H1 (cell line): ENCODE measurements at regions not wholly inside any gene's neighbourhood (a gene's known extent, or its start where the extent isn't known, plus 50 kb on each side); places are given as distances from the start of the nearest gene placed in this dataset.

Experiments used
- CTCF ChIA-PET: fragments of 300-600 bp; sonication (Branson Sonifier 250); formaldehyde crosslinking; loops from one replicate; lab custom pipeline; 2021; ENCODE audit not compliant: partially characterized antibody; lab: Charles Lee
- POLR2A ChIA-PET: fragments of 300-600 bp; sonication (Branson Sonifier 250); formaldehyde crosslinking; loops from one replicate; lab custom pipeline; 2021; ENCODE audit warnings: inconsistent platforms; ENCODE audit not compliant: partially characterized antibody; lab: Charles Lee
- DNase-seq, 2 experiments: peaks; one replicate each; pipeline versions ENCODE4 v3.0.0 to v3.0.0-alpha.2; 2010 to 2022; ENCODE audit warnings: low spot score in 2 of 2, low read depth in 1 of 2, mixed read lengths in 1 of 2
- FAIRE-seq: peaks from 2 replicates; lab custom pipeline; 2011; peaks lifted over from hg19 to GRCh38; lab: Jason Lieb, UNC
- H2AFZ ChIP-seq: 2 replicates; pipeline ENCODE4 v1.8.1; 2012; ENCODE audit warnings: low read length, inconsistent platforms
- H2AK5ac ChIP-seq: 2 replicates; pipeline ENCODE4 v1.6.1; 2013; ENCODE audit warnings: low read depth, low read length
- H2BK120ac ChIP-seq: replicated peaks from 2 replicates; pipeline ENCODE3; 2013; ENCODE audit warnings: low read depth, low read length, inconsistent platforms
- H2BK12ac ChIP-seq: 2 replicates; pipeline ENCODE4 v1.6.1; 2013; ENCODE audit warnings: low read depth, low read length
- H2BK15ac ChIP-seq: 2 replicates; pipeline ENCODE4 v1.6.1; 2013; ENCODE audit warnings: low read length
- H2BK20ac ChIP-seq: 2 replicates; pipeline ENCODE4 v1.6.1; 2013; ENCODE audit warnings: low read length
- H2BK5ac ChIP-seq: 2 replicates; pipeline ENCODE4 v1.6.1; 2013; ENCODE audit warnings: low read depth, low read length
- H3K14ac ChIP-seq: 2 replicates; pipeline ENCODE4 v1.6.1; 2013; ENCODE audit warnings: inconsistent platforms; ENCODE audit not compliant: insufficient read length
- H3K18ac ChIP-seq: 2 replicates; pipeline ENCODE4 v1.6.1; 2013; ENCODE audit warnings: low read length; ENCODE audit errors: extremely low read depth
- H3K23ac ChIP-seq: 2 replicates; pipeline ENCODE4 v1.6.1; 2013; ENCODE audit warnings: inconsistent platforms; ENCODE audit not compliant: insufficient read length
- H3K23me2 ChIP-seq: 2 replicates; pipeline ENCODE4 v1.6.1; 2013; ENCODE audit warnings: low read depth, low read length
- H3K27ac ChIP-seq: 2 replicates; pipeline ENCODE4 v1.6.1; 2011; ENCODE audit warnings: low read depth, low read length, inconsistent platforms
- H3K27me3 ChIP-seq, 4 experiments: replicated peaks in 1 of 4; 1 replicate in 1 of 4; 2 replicates in 3 of 4; pipeline versions ENCODE4 v1.6.1 to v1.8.1; 2011 to 2013; ENCODE audit warnings: low read length in 3 of 4, mild to moderate bottlenecking in 3 of 4, inconsistent platforms in 2 of 4, mixed read lengths in 2 of 4, moderate library complexity in 1 of 4; ENCODE audit not compliant: control insufficient read depth in 3 of 4, insufficient read depth in 3 of 4; ENCODE audit errors: extremely low read depth in 1 of 4
- H3K36me3 ChIP-seq, 4 experiments: 2 replicates each; pipeline versions ENCODE4 v1.6.1 to v1.8.1; 2011 to 2013; ENCODE audit warnings: mild to moderate bottlenecking in 4 of 4, low read length in 3 of 4, moderate library complexity in 2 of 4, control low read depth in 1 of 4, inconsistent platforms in 1 of 4; ENCODE audit not compliant: insufficient read depth in 4 of 4, control insufficient read depth in 2 of 4
- H3K4ac ChIP-seq: replicated peaks from 2 replicates; pipeline ENCODE3; 2013; ENCODE audit warnings: low read length, low read depth, mixed read lengths, inconsistent platforms; ENCODE audit not compliant: insufficient read length
- H3K4me1 ChIP-seq, 4 experiments: replicated peaks in 1 of 4; 1 replicate in 1 of 4; 2 replicates in 3 of 4; pipeline versions ENCODE4 v1.6.1 to v1.8.1; 2011 to 2013; ENCODE audit warnings: low read length in 3 of 4, inconsistent platforms in 2 of 4, mixed read lengths in 1 of 4; ENCODE audit not compliant: insufficient read depth in 4 of 4, control insufficient read depth in 3 of 4
- H3K4me2 ChIP-seq, 2 experiments: 2 replicates each; pipeline versions ENCODE4 v1.6.1 to v1.8.1; 2011 to 2013; ENCODE audit warnings: low read depth in 2 of 2, low read length in 2 of 2, control low read depth in 1 of 2, inconsistent platforms in 1 of 2, mild to moderate bottlenecking in 1 of 2; ENCODE audit not compliant: insufficient read depth in 1 of 2
- H3K4me3 ChIP-seq, 4 experiments: fragments of 200-600, 300-600 bp in 1 of 4; sonication (generic), shearing (Covaris generic), sonication (Bioruptor Twin) in 1 of 4; 2 replicates each; pipeline versions ENCODE4 v1.5.1 to v1.8.1; 2011 to 2016; ENCODE audit warnings: low read length in 4 of 4, low read depth in 3 of 4, control low read depth in 2 of 4, inconsistent platforms in 2 of 4, mild to moderate bottlenecking in 2 of 4, mixed read lengths in 1 of 4, moderate library complexity in 1 of 4; ENCODE audit not compliant: insufficient read depth in 2 of 4; ENCODE audit errors: extremely low read depth in 1 of 4
- H3K56ac ChIP-seq: replicated peaks from 2 replicates; pipeline ENCODE3; 2013; ENCODE audit warnings: low read depth, mild to moderate bottlenecking, mixed read lengths, low read length, inconsistent platforms; ENCODE audit not compliant: insufficient read length
- H3K79me1 ChIP-seq: 2 replicates; pipeline ENCODE4 v1.6.1; 2013; ENCODE audit warnings: low read depth, low read length, control low read depth
- H3K79me2 ChIP-seq, 2 experiments: 2 replicates each; pipeline versions ENCODE4 v1.6.1 to v1.8.1; 2012 to 2013; ENCODE audit warnings: low read length in 2 of 2, mild to moderate bottlenecking in 2 of 2, inconsistent platforms in 1 of 2; ENCODE audit not compliant: insufficient read depth in 2 of 2, control insufficient read depth in 1 of 2
- H3K9ac ChIP-seq, 4 experiments: replicated peaks in 1 of 4; 1 replicate in 1 of 4; 2 replicates in 3 of 4; pipeline versions ENCODE4 v1.6.1 to v1.8.1; 2011 to 2013; ENCODE audit warnings: low read depth in 3 of 4, low read length in 3 of 4, control low read depth in 2 of 4, mild to moderate bottlenecking in 2 of 4, moderate library complexity in 2 of 4, inconsistent platforms in 1 of 4; ENCODE audit errors: extremely low read depth in 1 of 4
- H3K9me3 ChIP-seq, 2 experiments: 2 replicates each; pipeline versions ENCODE4 v1.6.1 to v1.8.1; 2012 to 2013; ENCODE audit warnings: mild to moderate bottlenecking in 2 of 2, moderate library complexity in 2 of 2, control low read depth in 1 of 2, inconsistent platforms in 1 of 2, low read depth in 1 of 2, low read length in 1 of 2, mixed read lengths in 1 of 2; ENCODE audit not compliant: insufficient read depth in 2 of 2
- H4K20me1 ChIP-seq, 2 experiments: replicated peaks in 1 of 2; 2 replicates each; pipeline versions ENCODE3 to v1.8.1; 2011 to 2013; ENCODE audit warnings: inconsistent platforms in 2 of 2, low read length in 2 of 2, mild to moderate bottlenecking in 1 of 2; ENCODE audit not compliant: insufficient read depth in 2 of 2, control insufficient read depth in 1 of 2
- H4K5ac ChIP-seq: 2 replicates; pipeline ENCODE4 v1.6.1; 2013; ENCODE audit warnings: low read length, low read depth, mixed read lengths, inconsistent platforms; ENCODE audit not compliant: insufficient read length
- H4K8ac ChIP-seq: 2 replicates; pipeline ENCODE4 v1.8.0; 2013; ENCODE audit warnings: mild to moderate bottlenecking, moderate library complexity, low read length, inconsistent platforms; ENCODE audit not compliant: insufficient read depth; ENCODE audit errors: extremely low read depth
- H4K91ac ChIP-seq: replicated peaks from 2 replicates; pipeline ENCODE3; 2013; ENCODE audit warnings: low read length, mixed read lengths, inconsistent platforms; ENCODE audit not compliant: insufficient read length
- BRCA1 ChIP-seq: IDR thresholded peaks from 2 replicates; pipeline ENCODE4 v1.6.1; 2012; ENCODE audit warnings: low read depth, low read length, improper control_type of control experiment
- SIN3A ChIP-seq, 2 experiments: IDR thresholded peaks in 1 of 2; conservative IDR thresholded peaks in 1 of 2; 2 replicates each; pipeline ENCODE4 v1.6.1; 2011 to 2012; ENCODE audit warnings: low read length in 2 of 2, improper control_type of control experiment in 1 of 2, low read depth in 1 of 2, mild to moderate bottlenecking in 1 of 2
- SP1 ChIP-seq: IDR thresholded peaks from 2 replicates; pipeline ENCODE4 v1.6.1; 2011; ENCODE audit warnings: low read depth, low read length
- SP2 ChIP-seq: IDR thresholded peaks from 2 replicates; pipeline ENCODE4 v1.6.1; 2012; ENCODE audit warnings: mild to moderate bottlenecking, low read length, inconsistent platforms
- WGBS, 2 experiments: shearing (Covaris generic) in 1 of 2; methylation state at CpG; one replicate each; pipeline versions ENCODE4 v1.1.6 to v1.1.7; 2013 to 2015; ENCODE audit warnings: low lambda C conversion rate in 2 of 2, mixed read lengths in 2 of 2, inconsistent platforms in 1 of 2, low coverage in 1 of 2, missing lambda C conversion rate in 1 of 2; ENCODE audit not compliant: insufficient replicate concordance in 2 of 2, insufficient coverage in 1 of 2, insufficient read length in 1 of 2; ENCODE audit errors: extremely low coverage in 1 of 2, missing lambda C conversion rate in 1 of 2; 5-methylcytosine and 5-hydroxymethylcytosine counted together

DNA sequence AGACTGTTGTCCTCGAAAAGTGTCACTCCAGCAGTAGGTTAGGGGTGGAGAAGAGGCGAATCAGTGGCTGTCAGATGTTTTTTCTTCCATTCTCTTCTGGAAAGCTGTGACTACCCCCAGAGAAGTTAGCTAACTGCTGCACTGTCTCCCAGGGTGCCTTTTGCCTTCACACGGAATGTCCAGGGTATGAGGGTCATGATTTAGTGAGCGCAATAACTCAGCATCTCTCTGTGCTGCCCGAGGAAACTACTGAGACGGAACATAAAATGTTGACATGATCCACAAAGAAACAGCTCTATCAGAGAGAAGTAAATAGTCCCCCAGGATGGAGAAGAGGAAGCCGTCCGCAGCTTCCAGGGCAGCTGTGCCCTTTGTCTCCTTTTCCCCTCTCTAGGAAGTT, 254.0 kb upstream of the ARGLU1 start:
- Histone ChIP-seq H3K23ac (no peak overlapping the region), H2BK12ac (no peak overlapping the region), H2BK5ac (no peak overlapping the region), H2AFZ (peak overlapping the region; percentile 88; the same call in 1 of the 2 replicates), H3K56ac (no peak overlapping the region), H4K20me1 (no peaks in the 10 kb centered on the region), H4K5ac (no peak overlapping the region), H4K8ac (no peak overlapping the region), H3K4me2 (no peak overlapping the region), H3K18ac (no peak overlapping the region), H2BK120ac (peak overlapping the region; percentile 7), H2AK5ac (no peak overlapping the region), H3K4ac (no peak overlapping the region), H3K4me1 (no peaks in the 10 kb centered on the region; a peak in 2 of 7 replicates), H3K27me3 (no peaks in the 10 kb centered on the region), H2BK20ac (no peak overlapping the region), H3K14ac (no peak overlapping the region), H3K79me1 (no peaks in the 10 kb centered on the region), H3K27ac (no peak overlapping the region), H3K9ac (no peak overlapping the region), H3K4me3 (no peak overlapping the region), H4K91ac (no peak overlapping the region), H2BK15ac (no peak overlapping the region), H3K23me2 (no peaks in the 10 kb centered on the region), H3K36me3 (no peaks in the 10 kb centered on the region), H3K9me3 (no peaks in the 10 kb centered on the region), H3K79me2 (no peaks in the 10 kb centered on the region)
- no peak for DNase-seq
- WGBS, 2 experiments: 86% methylated on average over 6 of the region's 8 CpGs; no CpG with 5 or more reads in 1 of the 2 experiments
- FAIRE-seq: no peak
- TF ChIP-seq BRCA1 (no peak), SP2 (no peak), SP1 (no peak), SIN3A (conservative IDR thresholded peaks at IDR 0.05 in 1 of 2, IDR thresholded peaks at IDR 0.05 in 1 of 2; ENCODE audit: low read depth in 1 of 2, low read length in 2 of 2) (no peak)
- ChIA-PET POLR2A (no interaction called here), CTCF (interaction anchor here (0.7 to 1.2 kb wide), 4 partner anchors 9 to 202 kb away, joined by 3 read pairs; no protein-coding TSS in a partner anchor)
